ENCODE measurements at regions not wholly inside any gene's neighbourhood (a gene's known extent, or its start where the extent isn't known, plus 50 kb on each side); places are given as distances from the start of the nearest gene placed in this dataset.

GRCh38 chr5:106167766-106168165 lies 1503.0 kb downstream of the EFNA5 start:
- no peak for DNase-seq (ENCODE audit: low read depth in 2 of 2, low spot score in 1 of 2)

- DNase-seq (ENCODE audit: low read depth in 2 of 2, low spot score in 1 of 2): no peak
Measured at GRCh38 chr5:106163233-106163632, 1507.5 kb downstream of the EFNA5 start.

- no peak for DNase-seq (ENCODE audit: low read depth in 2 of 2, low spot score in 1 of 2)
Measured at GRCh38 chr5:106159616-106160015, 1511.1 kb downstream of the EFNA5 start.

GRCh38 chr5:106154280-106154716 lies 1516.4 kb downstream of the EFNA5 start:
- DNase-seq (ENCODE audit: low read depth in 2 of 2, low spot score in 1 of 2): no peak

GRCh38 chr5:106152569-106152968 lies 1518.2 kb downstream of the EFNA5 start:
- DNase-seq (ENCODE audit: low read depth in 2 of 2, low spot score in 1 of 2): no peak

- DNase-seq (ENCODE audit: low read depth in 2 of 2, low spot score in 1 of 2): no peak
Measured at GRCh38 chr5:106142116-106142515, 1528.6 kb downstream of the EFNA5 start.

- DNase-seq (ENCODE audit: low read depth in 2 of 2, low spot score in 1 of 2): no peak
Measured at GRCh38 chr5:106140101-106140500, 1530.6 kb downstream of the EFNA5 start.

GRCh38 chr5:106136061-106136460 lies 1534.7 kb downstream of the EFNA5 start:
- no peak for DNase-seq (ENCODE audit: low read depth in 2 of 2, low spot score in 1 of 2)

- no peak for DNase-seq (ENCODE audit: low read depth in 2 of 2, low spot score in 1 of 2)
Measured at GRCh38 chr5:106135473-106135872, 1535.3 kb downstream of the EFNA5 start.

GRCh38 chr5:106134549-106134948 lies 1536.2 kb downstream of the EFNA5 start:
- no peak for DNase-seq (ENCODE audit: low read depth in 2 of 2, low spot score in 1 of 2)

GRCh38 chr5:106127985-106128384 lies 1542.8 kb downstream of the EFNA5 start:
- no peak for DNase-seq (ENCODE audit: low read depth in 2 of 2, low spot score in 1 of 2)

GRCh38 chr5:106127341-106127781 lies 1543.4 kb downstream of the EFNA5 start:
- no peak for DNase-seq (ENCODE audit: low read depth in 2 of 2, low spot score in 1 of 2)

GRCh38 chr5:106121972-106122605 lies 1548.6 kb downstream of the EFNA5 start:
- no peak for DNase-seq (ENCODE audit: low read depth in 2 of 2, low spot score in 1 of 2)

GRCh38 chr5:106116682-106117081 lies 1554.1 kb downstream of the EFNA5 start:
- DNase-seq (ENCODE audit: low read depth in 2 of 2, low spot score in 1 of 2): no peak

- no peak for DNase-seq (ENCODE audit: low read depth in 2 of 2, low spot score in 1 of 2)
Measured at GRCh38 chr5:106113922-106114321, 1556.8 kb downstream of the EFNA5 start.

GRCh38 chr5:106106384-106106783 lies 1564.4 kb downstream of the EFNA5 start:
- no peak for DNase-seq (ENCODE audit: low read depth in 2 of 2, low spot score in 1 of 2)

- no peak for DNase-seq (ENCODE audit: low read depth in 2 of 2, low spot score in 1 of 2)
Measured at GRCh38 chr5:106097340-106097739, 1573.4 kb downstream of the EFNA5 start.

GRCh38 chr5:106094839-106095238 lies 1575.9 kb downstream of the EFNA5 start:
- DNase-seq (ENCODE audit: low read depth in 2 of 2, low spot score in 1 of 2): no peak

- no peak for DNase-seq (ENCODE audit: low read depth in 2 of 2, low spot score in 1 of 2)
Measured at GRCh38 chr5:106094204-106094607, 1576.5 kb downstream of the EFNA5 start.

GRCh38 chr5:106093134-106093533 lies 1577.6 kb downstream of the EFNA5 start:
- DNase-seq (ENCODE audit: low read depth in 2 of 2, low spot score in 1 of 2): no peak

- DNase-seq (ENCODE audit: low read depth in 2 of 2, low spot score in 1 of 2): no peak
Measured at GRCh38 chr5:106092455-106092854, 1578.3 kb downstream of the EFNA5 start.

- no peak for DNase-seq (ENCODE audit: low read depth in 2 of 2, low spot score in 1 of 2)
Measured at GRCh38 chr5:106089073-106089472, 1581.7 kb downstream of the EFNA5 start.

GRCh38 chr5:106088462-106088861 lies 1582.3 kb downstream of the EFNA5 start:
- no peak for DNase-seq (ENCODE audit: low read depth in 2 of 2, low spot score in 1 of 2)

Data from stimulated activated CD8-positive, alpha-beta memory T cell treated with anti-CD3 and anti-CD28 coated beads, Interleukin-4, amount 100 ng/mL, for 4 hours (primary cell).